Skeletal muscle tissue (tissue), 3 donors: ENCODE measurements at regions not wholly inside any gene's neighbourhood (a gene's known extent, or its start where the extent isn't known, plus 50 kb on each side); places are given as distances from the start of the nearest gene placed in this dataset.

Experiments used
- H3K27ac ChIP-seq: one replicate; pipeline ENCODE4 v1.7.0; 2013; ENCODE audit warnings: mild to moderate bottlenecking, low read depth, low read length, inconsistent platforms
- H3K27me3 ChIP-seq, 3 donors: one replicate each; pipeline ENCODE4 v1.7.0; 2013; ENCODE audit warnings: low read length in 3 of 3; ENCODE audit not compliant: control insufficient read depth in 3 of 3, insufficient read depth in 3 of 3
- H3K36me3 ChIP-seq, 3 donors: one replicate each; pipeline ENCODE4 v1.7.0; 2013; ENCODE audit warnings: low read length in 3 of 3; ENCODE audit not compliant: control insufficient read depth in 3 of 3, insufficient read depth in 3 of 3
- H3K4me1 ChIP-seq, 3 donors: one replicate each; pipeline ENCODE4 v1.7.0; 2013; ENCODE audit warnings: low read length in 3 of 3, mild to moderate bottlenecking in 3 of 3; ENCODE audit not compliant: control insufficient read depth in 3 of 3, insufficient read depth in 3 of 3
- H3K4me3 ChIP-seq, 3 donors: one replicate each; pipeline ENCODE4 v1.7.0; 2013; ENCODE audit warnings: low read length in 3 of 3
- H3K9ac ChIP-seq, 3 donors: one replicate each; pipeline ENCODE4 v1.7.0; 2013; ENCODE audit warnings: low read length in 3 of 3, mild to moderate bottlenecking in 3 of 3, moderate library complexity in 2 of 3, low read depth in 1 of 3
- H3K9me3 ChIP-seq, 3 donors: one replicate each; pipeline ENCODE4 v1.7.0; 2013; ENCODE audit warnings: low read length in 3 of 3; ENCODE audit not compliant: control insufficient read depth in 3 of 3
- donor health status: Osteomylitis.

DNA sequence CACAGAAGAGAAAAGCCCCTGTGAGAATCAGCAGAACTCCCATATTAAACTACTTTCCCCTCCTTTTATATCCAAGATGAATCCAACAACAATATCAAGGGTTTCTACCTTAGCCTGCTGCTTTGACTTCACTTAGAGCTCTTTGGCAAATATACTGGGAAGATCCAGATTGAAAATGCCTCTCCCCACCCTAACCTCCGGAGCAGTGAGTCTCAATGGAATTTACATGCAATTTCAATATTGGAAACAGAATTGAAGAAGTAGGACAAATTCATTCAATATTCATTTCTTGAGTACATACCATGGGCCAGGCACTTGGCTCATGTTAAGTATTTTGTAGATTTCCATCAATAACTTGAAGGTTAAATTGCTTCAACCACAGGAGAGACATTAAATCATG, 457.4 kb downstream of the TBC1D4 start:
- H3K4me3 ChIP-seq: no peak overlapping the region
- H3K4me1 ChIP-seq: no peaks in the 10 kb centered on the region

DNA sequence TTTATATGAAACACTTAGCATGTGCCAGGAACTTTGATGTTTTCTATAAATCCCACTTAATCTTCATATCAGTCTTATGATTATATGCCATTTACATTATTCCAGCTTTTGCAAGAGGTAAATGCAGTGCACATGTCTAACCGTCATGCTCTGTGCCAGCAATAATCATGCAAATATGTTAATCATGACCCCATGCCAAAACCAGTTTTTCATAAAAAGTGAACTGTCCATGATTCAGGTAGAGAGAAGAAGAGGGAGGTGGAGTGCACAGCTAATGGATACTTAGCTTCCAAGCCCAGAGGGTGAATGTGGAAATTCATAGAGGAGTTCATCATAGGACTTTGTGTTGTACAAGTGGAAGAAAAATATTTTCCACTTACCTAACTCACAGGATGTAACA, 458.4 kb downstream of the TBC1D4 start:
- Histone ChIP-seq H3K27me3 (no peaks in the 10 kb centered on the region), H3K4me3 (no peak overlapping the region), H3K36me3 (no peaks in the 10 kb centered on the region), H3K4me1 (no peaks in the 10 kb centered on the region), H3K9me3 (no peaks in the 10 kb centered on the region), H3K9ac (no peak overlapping the region), H3K27ac (no peak overlapping the region)

More for the DNA sequence above, 457.4 kb downstream of the TBC1D4 start:
- no peaks in the 10 kb centered on the region for H3K9me3 ChIP-seq
- H3K9ac ChIP-seq: no peak overlapping the region
- no peaks in the 10 kb centered on the region for H3K36me3 ChIP-seq
- no peaks in the 10 kb centered on the region for H3K27me3 ChIP-seq
- H3K27ac ChIP-seq: no peak overlapping the region

DNA sequence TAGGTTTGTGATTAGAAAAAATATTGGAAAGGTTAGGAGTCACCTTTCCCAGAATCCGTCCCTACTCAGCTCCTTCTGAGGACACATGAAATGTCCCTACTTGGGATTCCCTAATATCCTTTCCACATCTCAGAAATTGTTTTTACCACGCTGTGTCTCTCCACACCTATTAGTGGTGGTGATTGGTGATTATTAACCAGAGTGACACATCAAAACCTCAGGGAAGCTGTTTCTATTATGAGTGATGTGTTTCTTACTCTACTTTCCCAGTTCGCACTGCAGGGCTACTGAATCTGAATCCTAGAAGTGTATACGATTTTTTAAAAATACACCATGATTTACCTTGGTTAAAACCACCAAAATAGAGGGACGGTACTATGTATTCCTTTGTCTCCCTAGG, 460.8 kb downstream of the TBC1D4 start:
- Histone ChIP-seq H3K4me3 (no peak overlapping the region), H3K4me1 (no peaks in the 10 kb centered on the region), H3K27me3 (no peaks in the 10 kb centered on the region), H3K36me3 (no peaks in the 10 kb centered on the region), H3K27ac (no peak overlapping the region), H3K9me3 (no peaks in the 10 kb centered on the region), H3K9ac (no peak overlapping the region)

DNA sequence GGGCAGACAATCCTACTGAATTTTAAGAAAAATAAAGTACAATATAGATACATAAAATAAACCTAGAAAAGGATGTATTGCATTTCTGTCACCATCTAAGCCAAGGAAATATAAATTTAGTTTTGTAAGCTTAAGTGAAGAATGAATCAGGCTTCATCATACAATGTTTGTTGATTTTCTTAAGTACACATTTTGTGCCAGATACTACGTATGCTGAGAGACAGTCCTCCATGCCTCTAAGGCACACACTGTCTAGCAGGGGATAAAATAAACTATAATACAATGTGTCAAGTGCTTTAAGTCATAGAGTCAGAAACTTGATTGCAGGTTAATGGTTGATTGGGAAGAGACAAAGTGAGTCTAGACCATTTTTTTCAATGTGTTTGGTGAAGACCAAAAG, 465.7 kb downstream of the TBC1D4 start:
- Histone ChIP-seq H3K36me3 (no peaks in the 10 kb centered on the region), H3K4me3 (no peak overlapping the region), H3K4me1 (no peaks in the 10 kb centered on the region), H3K27me3 (no peaks in the 10 kb centered on the region), H3K27ac (no peak overlapping the region), H3K9ac (no peak overlapping the region), H3K9me3 (no peaks in the 10 kb centered on the region)

DNA sequence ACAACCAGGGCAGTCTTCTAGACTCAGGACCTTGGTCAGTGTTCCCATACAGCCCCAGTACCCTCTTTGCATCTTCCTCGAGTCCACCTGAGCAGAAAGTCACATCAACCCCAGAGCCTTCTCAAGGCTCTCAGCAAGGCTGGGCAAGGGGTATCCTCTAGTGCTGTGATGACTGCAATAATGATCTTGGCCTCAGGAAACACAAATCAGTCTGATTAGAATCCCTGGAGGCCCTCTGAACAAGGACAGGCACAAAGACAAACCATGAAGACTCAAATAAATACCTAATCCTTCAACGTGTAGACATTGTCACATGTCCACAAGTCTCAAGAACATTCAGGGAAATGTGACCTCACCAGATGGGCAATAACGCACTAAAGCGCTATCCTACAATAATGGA, 468.2 kb downstream of the TBC1D4 start:
- no peaks in the 10 kb centered on the region for H3K9me3 ChIP-seq
- no peaks in the 10 kb centered on the region for H3K36me3 ChIP-seq
- H3K27me3 ChIP-seq: no peaks in the 10 kb centered on the region
- no peak overlapping the region for H3K4me3 ChIP-seq
- no peak overlapping the region for H3K9ac ChIP-seq
- no peaks in the 10 kb centered on the region for H3K4me1 ChIP-seq
- H3K27ac ChIP-seq: no peak overlapping the region

DNA sequence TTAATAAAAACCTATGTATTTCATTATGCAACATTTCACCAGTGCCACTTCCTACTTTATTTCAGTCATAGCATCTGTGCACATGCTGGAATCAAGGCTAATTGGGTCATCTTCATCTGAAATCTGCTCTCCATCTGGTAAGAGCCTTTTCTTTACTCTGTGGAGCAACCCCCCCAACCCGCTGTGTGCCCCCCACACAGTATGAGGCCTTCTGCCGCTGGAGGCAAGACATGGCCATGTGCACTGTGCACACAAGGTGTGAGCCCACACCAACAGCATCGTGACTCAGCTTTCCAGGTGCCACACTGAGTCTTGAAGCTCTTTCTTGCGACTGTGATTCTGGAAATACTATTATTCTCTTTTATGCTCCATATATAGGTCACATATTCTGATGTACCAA, 471.0 kb downstream of the TBC1D4 start:
- H3K4me3 ChIP-seq: no peak overlapping the region
- H3K9me3 ChIP-seq: no peaks in the 10 kb centered on the region
- H3K9ac ChIP-seq: no peak overlapping the region
- no peaks in the 10 kb centered on the region for H3K4me1 ChIP-seq
- H3K36me3 ChIP-seq: no peaks in the 10 kb centered on the region
- H3K27me3 ChIP-seq: no peaks in the 10 kb centered on the region
- H3K27ac ChIP-seq: no peak overlapping the region

DNA sequence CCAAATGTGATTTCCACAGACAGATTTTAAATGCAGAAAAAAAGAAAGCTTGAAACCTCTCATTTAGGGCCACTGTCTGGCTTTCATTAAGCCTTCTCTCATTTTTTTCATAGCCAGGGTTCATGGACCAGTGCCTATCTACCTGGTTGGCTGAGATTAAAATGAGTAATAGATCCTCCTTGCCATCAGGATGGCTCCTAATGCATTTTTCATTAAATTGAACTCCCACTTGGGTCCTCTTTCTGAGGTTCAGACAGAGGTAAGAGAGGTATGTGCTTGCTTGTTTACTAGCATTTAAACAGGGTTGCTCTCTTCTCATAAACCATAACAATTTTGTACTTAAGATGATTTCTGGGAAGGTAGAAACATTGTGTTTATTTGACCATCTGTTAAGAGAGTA, 473.0 kb downstream of the TBC1D4 start:
- Histone ChIP-seq H3K4me3 (no peak overlapping the region), H3K27ac (no peak overlapping the region), H3K27me3 (no peaks in the 10 kb centered on the region), H3K4me1 (no peaks in the 10 kb centered on the region), H3K9ac (no peak overlapping the region), H3K36me3 (no peaks in the 10 kb centered on the region), H3K9me3 (no peaks in the 10 kb centered on the region)

DNA sequence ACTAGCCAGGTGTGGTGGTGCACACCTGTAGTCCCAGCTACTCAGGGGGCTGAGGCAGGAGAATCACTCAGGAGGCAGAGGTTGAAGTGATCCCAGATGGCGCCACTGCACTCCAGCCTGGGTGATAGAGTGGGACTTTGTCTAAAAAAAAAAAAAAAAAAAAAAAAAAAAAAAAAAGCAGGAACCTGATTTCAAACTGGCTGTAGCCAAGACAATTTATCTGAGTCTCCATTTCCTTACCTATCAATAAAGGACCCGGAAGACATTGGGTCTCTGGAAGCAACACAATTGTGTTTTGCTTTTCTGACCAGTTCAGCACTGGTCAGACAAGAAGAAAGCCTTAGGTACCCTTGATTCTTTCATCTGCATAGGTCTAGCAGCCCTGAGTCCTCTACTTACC, 491.0 kb downstream of the TBC1D4 start:
- H3K9me3 ChIP-seq: no peaks in the 10 kb centered on the region
- no peaks in the 10 kb centered on the region for H3K27me3 ChIP-seq
- H3K9ac ChIP-seq: no peak overlapping the region
- H3K4me1 ChIP-seq: no peaks in the 10 kb centered on the region
- no peak overlapping the region for H3K4me3 ChIP-seq
- H3K36me3 ChIP-seq: no peaks in the 10 kb centered on the region
- H3K27ac ChIP-seq: no peak overlapping the region

DNA sequence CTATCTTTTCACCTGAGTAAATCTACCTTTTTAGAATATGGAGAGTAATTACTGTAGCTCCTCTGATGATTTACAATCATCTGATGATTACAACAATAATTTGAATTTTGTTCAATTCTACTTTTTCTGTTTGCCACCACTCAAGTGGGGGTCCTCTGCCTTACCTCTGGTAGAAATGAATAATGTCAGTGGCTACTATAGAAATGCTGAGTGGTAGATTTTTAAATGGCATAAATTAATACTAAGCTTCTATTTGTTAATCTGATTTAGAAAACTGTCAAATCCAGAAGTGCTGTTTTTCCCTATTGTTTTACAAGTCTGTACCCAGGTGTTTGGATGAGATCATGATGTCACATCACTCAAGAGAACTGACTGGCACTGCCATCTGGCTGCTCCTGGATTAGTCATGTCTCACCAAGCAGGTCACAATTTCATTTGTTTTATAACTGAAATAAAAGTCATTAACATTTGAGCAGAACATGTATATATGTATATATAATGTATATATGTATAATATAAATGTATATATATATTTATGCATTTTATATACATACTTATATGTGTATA, 494.8 kb downstream of the TBC1D4 start:
- Histone ChIP-seq H3K27ac (no peak overlapping the region), H3K9me3 (no peaks in the 10 kb centered on the region), H3K9ac (no peak overlapping the region), H3K27me3 (no peaks in the 10 kb centered on the region), H3K4me3 (no peak overlapping the region), H3K36me3 (no peaks in the 10 kb centered on the region), H3K4me1 (no peaks in the 10 kb centered on the region)

DNA sequence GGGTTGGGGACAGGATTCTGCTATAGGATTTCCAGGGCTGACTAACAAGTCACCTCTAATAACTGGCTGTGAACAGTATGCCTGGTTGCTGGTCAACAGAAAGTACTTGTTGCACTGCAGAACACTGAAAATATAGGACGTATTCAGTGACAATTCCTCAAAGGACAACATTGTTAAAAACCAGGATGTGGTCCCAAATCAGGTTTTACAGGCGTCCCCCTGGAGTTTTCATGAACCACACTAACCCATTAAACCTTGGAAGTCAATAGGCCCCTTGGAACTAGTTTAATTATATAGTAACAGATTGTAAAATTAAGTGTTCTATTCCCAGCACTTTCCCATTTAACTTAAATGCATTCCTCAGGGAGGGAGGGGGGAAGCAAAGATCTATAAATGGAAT, 495.4 kb downstream of the TBC1D4 start:
- no peaks in the 10 kb centered on the region for H3K9me3 ChIP-seq

DNA sequence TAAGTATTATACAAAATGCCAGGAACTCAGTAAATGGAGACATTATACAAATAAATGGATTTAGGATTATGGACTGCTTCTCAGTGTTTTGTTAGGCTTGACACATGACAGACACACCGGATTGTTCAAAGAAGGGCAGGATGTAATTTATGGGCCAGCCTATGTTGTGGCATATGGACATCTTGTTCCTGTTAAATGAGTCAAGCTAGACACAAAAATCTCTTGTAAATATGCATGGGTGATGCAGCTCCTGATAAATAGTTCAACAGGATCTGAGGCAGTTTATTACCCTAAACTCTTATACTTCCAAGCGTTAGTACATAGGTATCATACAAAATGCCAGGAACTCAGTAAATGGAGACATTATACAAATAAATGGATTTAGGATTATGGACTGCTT, 502.3 kb downstream of the TBC1D4 start:
- no peak overlapping the region for H3K27ac ChIP-seq
- no peak overlapping the region for H3K4me3 ChIP-seq
- H3K9ac ChIP-seq: no peak overlapping the region
- H3K9me3 ChIP-seq: no peaks in the 10 kb centered on the region
- no peaks in the 10 kb centered on the region for H3K4me1 ChIP-seq
- H3K36me3 ChIP-seq: no peaks in the 10 kb centered on the region
- H3K27me3 ChIP-seq: no peaks in the 10 kb centered on the region

More for the DNA sequence above, 495.4 kb downstream of the TBC1D4 start:
- H3K36me3 ChIP-seq: no peaks in the 10 kb centered on the region
- no peak overlapping the region for H3K27ac ChIP-seq
- H3K27me3 ChIP-seq: no peaks in the 10 kb centered on the region
- no peaks in the 10 kb centered on the region for H3K4me1 ChIP-seq
- H3K4me3 ChIP-seq: no peak overlapping the region
- H3K9ac ChIP-seq: no peak overlapping the region
